ENCODE measurements at regions not wholly inside any gene's neighbourhood (a gene's known extent, or its start where the extent isn't known, plus 50 kb on each side); places are given as distances from the start of the nearest gene placed in this dataset.
A peak's percentile ranks its signal among the peaks of the same experiment; 100 is the strongest.

GRCh38 chr16:9184354-9184690 lies 92.9 kb downstream of the HAPSTR1 start:
- TF ChIP-seq SPI1 (IDR thresholded peaks at IDR 0.05; ENCODE audit: low read depth, low read length) (no peak), POLR2A (IDR thresholded peaks at IDR 0.05; ENCODE audit: low read depth, low read length) (no peak), PAX5 (IDR thresholded peaks at IDR 0.05; ENCODE audit: insufficient read depth, low read length, severe bottlenecking) (no peak), TAF1 (IDR thresholded peaks at IDR 0.05; ENCODE audit: low read depth, low read length) (no peak), POU2F2 (IDR thresholded peaks at IDR 0.05; ENCODE audit: low read depth, low read length) (no peak), POLR2AphosphoS5 (IDR thresholded peaks at IDR 0.05; ENCODE audit: low read depth, low read length) (no peak)

DNA sequence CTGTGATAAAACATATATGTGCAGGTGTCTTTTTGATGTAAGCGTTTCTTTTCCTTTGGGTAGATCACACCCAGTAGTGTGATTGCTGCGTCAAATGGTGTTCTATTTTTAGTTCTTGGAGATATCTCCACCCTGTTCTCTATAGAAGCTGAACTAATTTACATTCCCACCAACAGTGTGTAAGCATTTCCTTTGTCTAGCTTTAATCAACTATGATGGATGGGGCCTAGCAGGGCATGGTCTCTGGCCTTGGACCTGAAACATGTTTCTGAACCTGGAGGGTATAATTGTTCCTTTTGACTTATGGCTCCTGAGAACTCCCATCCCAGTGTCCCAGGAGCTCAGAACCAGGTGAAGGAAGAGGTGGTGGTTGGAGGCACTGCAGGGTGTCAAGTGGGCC lies 93.9 kb downstream of the HAPSTR1 start:
- no peak for FAIRE-seq
- no peak for DNase-seq (ENCODE audit: insufficient read length, low spot score)
- TF ChIP-seq TAF1 (IDR thresholded peaks at IDR 0.05; ENCODE audit: low read depth, low read length) (no peak), PAX5 (IDR thresholded peaks at IDR 0.05; ENCODE audit: insufficient read depth, low read length, severe bottlenecking) (no peak), POU2F2 (IDR thresholded peaks at IDR 0.05; ENCODE audit: low read depth, low read length) (no peak), POLR2AphosphoS5 (IDR thresholded peaks at IDR 0.05; ENCODE audit: low read depth, low read length) (no peak)

More at GRCh38 chr16:9184354-9184690, 92.9 kb downstream of the HAPSTR1 start:
- DNase-seq (ENCODE audit: insufficient read length, low spot score): no peak
- no peak for FAIRE-seq

- TF ChIP-seq SPI1 (IDR thresholded peaks at IDR 0.05; ENCODE audit: low read depth, low read length): no peak
- TF ChIP-seq TAF1 (IDR thresholded peaks at IDR 0.05; ENCODE audit: low read depth, low read length): no peak
- no peak for TF ChIP-seq PAX5 (IDR thresholded peaks at IDR 0.05; ENCODE audit: insufficient read depth, low read length, severe bottlenecking)
- TF ChIP-seq POLR2A (IDR thresholded peaks at IDR 0.05; ENCODE audit: low read depth, low read length): no peak
- no peak for TF ChIP-seq POLR2AphosphoS5 (IDR thresholded peaks at IDR 0.05; ENCODE audit: low read depth, low read length)
- no peak for TF ChIP-seq POU2F2 (IDR thresholded peaks at IDR 0.05; ENCODE audit: low read depth, low read length)
- no peak for FAIRE-seq
- DNase-seq (ENCODE audit: insufficient read length, low spot score): no peak
These were observed 94.6 kb downstream of the HAPSTR1 start for GRCh38 chr16:9186061-9186460.

GRCh38 chr16:9188721-9189120 lies 97.3 kb downstream of the HAPSTR1 start:
- TF ChIP-seq POLR2AphosphoS5 (IDR thresholded peaks at IDR 0.05; ENCODE audit: low read depth, low read length) (no peak), TAF1 (IDR thresholded peaks at IDR 0.05; ENCODE audit: low read depth, low read length) (no peak), POU2F2 (IDR thresholded peaks at IDR 0.05; ENCODE audit: low read depth, low read length) (no peak), POLR2A (IDR thresholded peaks at IDR 0.05; ENCODE audit: low read depth, low read length) (no peak), PAX5 (IDR thresholded peaks at IDR 0.05; ENCODE audit: insufficient read depth, low read length, severe bottlenecking) (no peak), SPI1 (IDR thresholded peaks at IDR 0.05; ENCODE audit: low read depth, low read length) (no peak)
- FAIRE-seq (no peak), DNase-seq (ENCODE audit: insufficient read length, low spot score) (no peak)

DNA sequence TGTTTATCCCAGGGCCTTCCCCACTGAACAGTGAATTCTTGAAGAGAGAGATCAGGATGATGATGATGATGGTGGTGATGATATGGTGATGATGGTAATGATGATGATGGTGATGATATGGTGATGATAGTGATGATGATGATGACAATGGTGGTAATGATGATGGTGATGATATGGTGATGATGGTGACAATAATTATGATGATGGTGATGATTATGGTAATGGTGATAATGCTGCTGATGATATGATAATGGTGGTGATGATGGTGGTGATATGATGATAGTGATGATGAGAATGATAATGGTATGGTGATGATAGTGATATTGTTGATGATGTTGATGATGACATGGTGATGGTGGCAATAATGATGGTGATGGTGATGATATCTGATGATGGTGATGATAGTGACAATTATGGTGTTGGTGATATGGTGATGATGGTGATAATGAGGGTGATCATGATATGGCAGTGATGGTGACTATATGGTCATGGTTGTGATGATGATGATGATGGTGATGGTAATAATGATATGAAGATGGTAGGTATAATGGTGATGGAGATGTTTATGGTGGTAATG lies 99.9 kb downstream of the HAPSTR1 start:
- no peak for DNase-seq (ENCODE audit: insufficient read length, low spot score)
- no peak for TF ChIP-seq POLR2A (IDR thresholded peaks at IDR 0.05; ENCODE audit: low read depth, low read length)
- TF ChIP-seq POU2F2 (IDR thresholded peaks at IDR 0.05; ENCODE audit: low read depth, low read length): no peak
- TF ChIP-seq PAX5 (IDR thresholded peaks at IDR 0.05; ENCODE audit: insufficient read depth, low read length, severe bottlenecking): no peak
- no peak for TF ChIP-seq TAF1 (IDR thresholded peaks at IDR 0.05; ENCODE audit: low read depth, low read length)
- no peak for TF ChIP-seq SPI1 (IDR thresholded peaks at IDR 0.05; ENCODE audit: low read depth, low read length)
- no peak for TF ChIP-seq POLR2AphosphoS5 (IDR thresholded peaks at IDR 0.05; ENCODE audit: low read depth, low read length)
- FAIRE-seq: peak; percentile 28

DNA sequence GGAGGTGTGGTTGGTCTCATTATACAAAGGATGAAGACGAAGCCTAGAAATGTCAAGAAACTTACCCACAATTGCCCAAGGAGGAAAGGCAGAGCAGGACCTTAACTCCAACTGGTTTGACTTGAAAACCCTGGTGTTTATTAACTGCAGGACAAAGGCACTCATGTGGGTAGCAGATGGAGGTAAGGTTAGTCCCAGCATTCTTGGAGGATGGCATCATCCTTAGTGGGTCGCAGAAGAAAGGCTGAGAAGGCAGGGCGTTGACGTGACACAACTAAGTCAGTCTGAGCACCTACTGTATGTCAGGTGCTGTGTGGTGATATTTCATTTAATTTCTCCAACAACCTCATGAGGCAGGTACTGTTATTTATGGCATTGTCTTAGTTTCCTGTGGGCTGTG lies 101.3 kb downstream of the HAPSTR1 start:
- FAIRE-seq: no peak
- TF ChIP-seq POU2F2 (IDR thresholded peaks at IDR 0.05; ENCODE audit: low read depth, low read length) (no peak), TAF1 (IDR thresholded peaks at IDR 0.05; ENCODE audit: low read depth, low read length) (no peak), POLR2A (IDR thresholded peaks at IDR 0.05; ENCODE audit: low read depth, low read length) (no peak), POLR2AphosphoS5 (IDR thresholded peaks at IDR 0.05; ENCODE audit: low read depth, low read length) (no peak), SPI1 (IDR thresholded peaks at IDR 0.05; ENCODE audit: low read depth, low read length) (no peak)
- DNase-seq (ENCODE audit: insufficient read length, low spot score): no peak

DNA sequence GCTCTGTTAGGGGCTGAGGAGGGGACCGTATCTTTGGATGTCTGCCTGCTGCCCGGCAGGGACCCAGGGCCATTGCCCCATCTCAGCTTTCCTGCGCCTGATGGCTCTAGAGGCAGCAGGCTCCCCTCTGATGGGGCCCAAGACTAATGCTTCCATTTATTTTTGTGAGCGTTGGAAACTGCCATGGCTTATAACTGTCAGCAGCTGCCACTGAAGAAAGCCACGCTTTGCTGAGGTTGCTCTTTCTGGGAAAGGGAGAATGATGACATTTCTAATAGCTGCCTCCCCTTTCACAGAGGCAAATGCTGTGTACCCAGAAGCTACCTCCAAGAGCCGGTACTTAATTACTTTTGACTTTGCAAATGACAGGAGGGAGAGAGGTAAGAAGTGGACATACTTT lies 103.8 kb downstream of the HAPSTR1 start:
- no peak for FAIRE-seq
- TF ChIP-seq SPI1 (IDR thresholded peaks at IDR 0.05; ENCODE audit: low read depth, low read length): no peak
- no peak for TF ChIP-seq POU2F2 (IDR thresholded peaks at IDR 0.05; ENCODE audit: low read depth, low read length)
- no peak for TF ChIP-seq PAX5 (IDR thresholded peaks at IDR 0.05; ENCODE audit: insufficient read depth, low read length, severe bottlenecking)
- TF ChIP-seq POLR2AphosphoS5 (IDR thresholded peaks at IDR 0.05; ENCODE audit: low read depth, low read length): no peak
- no peak for TF ChIP-seq POLR2A (IDR thresholded peaks at IDR 0.05; ENCODE audit: low read depth, low read length)
- TF ChIP-seq TAF1 (IDR thresholded peaks at IDR 0.05; ENCODE audit: low read depth, low read length): no peak

GRCh38 chr16:9197957-9198661 lies 106.7 kb downstream of the HAPSTR1 start:
- DNase-seq (ENCODE audit: insufficient read length, low spot score) (no peak), FAIRE-seq (no peak)
- TF ChIP-seq POU2F2 (IDR thresholded peaks at IDR 0.05; ENCODE audit: low read depth, low read length) (no peak), SPI1 (IDR thresholded peaks at IDR 0.05; ENCODE audit: low read depth, low read length) (no peak), POLR2A (IDR thresholded peaks at IDR 0.05; ENCODE audit: low read depth, low read length) (no peak), TAF1 (IDR thresholded peaks at IDR 0.05; ENCODE audit: low read depth, low read length) (no peak), PAX5 (IDR thresholded peaks at IDR 0.05; ENCODE audit: insufficient read depth, low read length, severe bottlenecking) (no peak), POLR2AphosphoS5 (IDR thresholded peaks at IDR 0.05; ENCODE audit: low read depth, low read length) (no peak)

More for the DNA sequence above, 103.8 kb downstream of the HAPSTR1 start:
- DNase-seq (ENCODE audit: insufficient read length, low spot score): no peak

DNA sequence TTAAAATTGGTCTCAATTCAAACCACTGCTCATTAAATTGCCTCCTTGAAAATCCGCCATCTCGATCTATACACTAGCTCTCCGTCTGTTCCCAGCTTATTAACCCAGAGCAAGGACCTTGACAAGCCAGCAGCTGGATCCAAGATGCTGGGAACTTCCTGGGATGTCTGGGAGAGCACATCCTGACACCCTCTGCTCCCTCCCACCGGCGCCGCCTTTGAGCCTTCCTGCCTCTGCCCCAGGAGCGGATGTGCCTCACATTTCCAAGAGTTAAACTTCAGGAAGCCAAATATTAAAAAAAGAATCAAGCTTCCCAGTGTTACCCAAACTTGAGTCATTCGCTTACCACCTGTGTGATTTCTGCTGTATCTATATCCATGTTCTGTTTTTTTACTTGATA lies 107.9 kb downstream of the HAPSTR1 start:
- DNase-seq (ENCODE audit: insufficient read length, low spot score): no peak
- TF ChIP-seq POLR2A (IDR thresholded peaks at IDR 0.05; ENCODE audit: low read depth, low read length) (no peak), TAF1 (IDR thresholded peaks at IDR 0.05; ENCODE audit: low read depth, low read length) (no peak), PAX5 (IDR thresholded peaks at IDR 0.05; ENCODE audit: insufficient read depth, low read length, severe bottlenecking) (no peak), POU2F2 (IDR thresholded peaks at IDR 0.05; ENCODE audit: low read depth, low read length) (no peak), SPI1 (IDR thresholded peaks at IDR 0.05; ENCODE audit: low read depth, low read length) (no peak), POLR2AphosphoS5 (IDR thresholded peaks at IDR 0.05; ENCODE audit: low read depth, low read length) (no peak)
- FAIRE-seq: no peak

Data from GM12891 (cell line).